IMR-90 (cell line): ENCODE measurements at regions not wholly inside any gene's neighbourhood (a gene's known extent, or its start where the extent isn't known, plus 50 kb on each side); places are given as distances from the start of the nearest gene placed in this dataset.

Source experiments
- ATAC-seq: fragments of 200-7000 bp; cut with Tn5 transposase; 2 replicates; pipeline ENCODE4 v1.9.1; 2020; ENCODE audit warnings: low read depth, mild to moderate bottlenecking, moderate library complexity
- BruUV-seq: library from RNA; stranded (reverse); fragments of 400-500 nt; replicated peaks from 2 replicates; lab custom pipeline; 2021; lab: Mats Ljungman, UMichigan
- CTCF ChIA-PET: fragments of 300-600 bp; formaldehyde crosslinking; extraction: SDS; loops from one replicate; lab custom pipeline; 2021; ENCODE audit warnings: antibody characterized with exemption; lab: Yijun Ruan, JAX
- POLR2A ChIA-PET: fragments of 300-600 bp; sonication (Branson Sonifier 250); formaldehyde crosslinking; loops from one replicate; lab custom pipeline; 2022; ENCODE audit warnings: antibody characterized with exemption; ENCODE audit not compliant: unreplicated experiment; lab: Charles Lee
- DNase-seq: peaks from one replicate; pipeline ENCODE4 v3.0.0; 2013
- H2AFZ ChIP-seq: replicated peaks from 2 replicates; pipeline ENCODE3; 2013; ENCODE audit warnings: low read length, mild to moderate bottlenecking; ENCODE audit not compliant: poor library complexity
- H2AK5ac ChIP-seq: 2 replicates; pipeline ENCODE4 v1.6.1; 2013; ENCODE audit warnings: low read depth, low read length, inconsistent platforms
- H2AK9ac ChIP-seq: replicated peaks from 2 replicates; pipeline ENCODE3; 2013; ENCODE audit warnings: mild to moderate bottlenecking, low read depth, low read length, moderate library complexity; ENCODE audit not compliant: poor library complexity
- H2BK120ac ChIP-seq: 2 replicates; pipeline ENCODE4 v1.6.1; 2013; ENCODE audit warnings: low read depth, low read length, inconsistent platforms
- H2BK15ac ChIP-seq: 3 replicates; pipeline ENCODE4 v1.6.1; 2013; ENCODE audit warnings: low read depth, low read length, inconsistent platforms
- H2BK20ac ChIP-seq: 2 replicates; pipeline ENCODE4 v1.6.1; 2013; ENCODE audit warnings: low read depth, mild to moderate bottlenecking, inconsistent platforms, low read length, moderate library complexity
- H2BK5ac ChIP-seq: 2 replicates; pipeline ENCODE4 v1.6.1; 2013; ENCODE audit warnings: mild to moderate bottlenecking, low read depth, low read length, inconsistent platforms; ENCODE audit not compliant: poor library complexity, severe bottlenecking
- H3K14ac ChIP-seq: replicated peaks from 2 replicates; pipeline ENCODE4 v1.6.1; 2013; ENCODE audit warnings: low read depth, low read length, inconsistent platforms
- H3K18ac ChIP-seq: 2 replicates; pipeline ENCODE4 v1.6.1; 2013; ENCODE audit warnings: low read depth, low read length, control low read depth
- H3K23ac ChIP-seq: 2 replicates; pipeline ENCODE4 v1.6.1; 2013; ENCODE audit warnings: low read depth, low read length, inconsistent platforms
- H3K27ac ChIP-seq: 2 replicates; pipeline ENCODE4 v1.5.1; 2013; ENCODE audit warnings: mild to moderate bottlenecking, control low read depth, low read length; ENCODE audit not compliant: insufficient read depth
- H3K27me3 ChIP-seq: 2 replicates; pipeline ENCODE4 v1.6.1; 2013; ENCODE audit warnings: low read length; ENCODE audit not compliant: control insufficient read depth, insufficient read depth
- H3K36me3 ChIP-seq: 2 replicates; pipeline ENCODE4 v1.6.1; 2013; ENCODE audit warnings: low read length, mixed read lengths; ENCODE audit not compliant: control insufficient read depth, insufficient read depth
- H3K4ac ChIP-seq: 2 replicates; pipeline ENCODE4 v1.6.1; 2013; ENCODE audit warnings: low read depth, low read length, inconsistent platforms
- H3K4me1 ChIP-seq: 2 replicates; pipeline ENCODE4 v1.6.1; 2013; ENCODE audit warnings: low read length, mixed read lengths; ENCODE audit not compliant: control insufficient read depth, insufficient read depth
- H3K4me2 ChIP-seq: 2 replicates; pipeline ENCODE4 v1.6.1; 2013; ENCODE audit warnings: low read depth, mild to moderate bottlenecking, control low read depth, low read length, moderate library complexity
- H3K4me3 ChIP-seq: 2 replicates; pipeline ENCODE4 v1.5.1; 2013; ENCODE audit warnings: low read depth, mild to moderate bottlenecking, control low read depth, low read length, moderate library complexity; ENCODE audit not compliant: insufficient read depth
- H3K56ac ChIP-seq: 2 replicates; pipeline ENCODE4 v1.6.1; 2013; ENCODE audit warnings: low read length, inconsistent platforms; ENCODE audit not compliant: insufficient read depth; ENCODE audit errors: extremely low read depth
- H3K79me1 ChIP-seq, 2 experiments: 2 replicates each; pipeline ENCODE4 v1.6.1; 2013; ENCODE audit warnings: low read length in 2 of 2, inconsistent platforms in 1 of 2, low read depth in 1 of 2
- H3K9ac ChIP-seq: 2 replicates; pipeline ENCODE4 v1.6.1; 2013; ENCODE audit warnings: low read depth, low read length, control low read depth
- H3K9me1 ChIP-seq: 2 replicates; pipeline ENCODE4 v1.6.1; 2013; ENCODE audit warnings: low read length, inconsistent platforms; ENCODE audit not compliant: insufficient read depth
- H3K9me3 ChIP-seq: 2 replicates; pipeline ENCODE4 v1.6.1; 2013; ENCODE audit warnings: low read length; ENCODE audit not compliant: control insufficient read depth, insufficient read depth
- H4K20me1 ChIP-seq: 2 replicates; pipeline ENCODE4 v1.6.1; 2013; ENCODE audit warnings: low read length, inconsistent platforms; ENCODE audit not compliant: insufficient read depth
- H4K5ac ChIP-seq: 2 replicates; pipeline ENCODE4 v1.6.1; 2013; ENCODE audit warnings: mild to moderate bottlenecking, low read depth, low read length, control low read depth
- H4K8ac ChIP-seq, 2 experiments: 2 replicates each; pipeline ENCODE4 v1.6.1; 2013; ENCODE audit warnings: low read depth in 2 of 2, low read length in 2 of 2, control low read depth in 1 of 2, inconsistent platforms in 1 of 2
- H4K91ac ChIP-seq: 2 replicates; pipeline ENCODE4 v1.6.1; 2013; ENCODE audit warnings: low read depth, low read length, inconsistent platforms; ENCODE audit not compliant: insufficient read depth
- CEBPB ChIP-seq: IDR thresholded peaks from 2 replicates; pipeline ENCODE4 v1.6.1; 2012; ENCODE audit warnings: low read depth, low read length, improper control_type of control experiment
- MAFK ChIP-seq: IDR thresholded peaks from 2 replicates; pipeline ENCODE4 v1.6.1; 2012; ENCODE audit warnings: low read depth, low read length, improper control_type of control experiment
- dilution Hi-C: fragments of 300-500 bp; cut with HindIII; formaldehyde crosslinking; loops from one replicate; pipeline ENCODE4 v1.14.3; 2018; ENCODE audit warnings: low sequenced_read_pairs; ENCODE audit not compliant: unreplicated experiment
- in situ Hi-C: fragments of 300-500 bp; cut with MboI; formaldehyde crosslinking; loops from 3 replicates; pipeline ENCODE4 v1.14.3; 2019; ENCODE audit warnings: low sequenced_read_pairs, inconsistent platforms, mixed read lengths
- intact Hi-C: fragments of 100-400 bp; cut with micrococcal nuclease; formaldehyde crosslinking; loops from 2 replicates; pipeline ENCODE4 v1.10.0; 2022

DNA sequence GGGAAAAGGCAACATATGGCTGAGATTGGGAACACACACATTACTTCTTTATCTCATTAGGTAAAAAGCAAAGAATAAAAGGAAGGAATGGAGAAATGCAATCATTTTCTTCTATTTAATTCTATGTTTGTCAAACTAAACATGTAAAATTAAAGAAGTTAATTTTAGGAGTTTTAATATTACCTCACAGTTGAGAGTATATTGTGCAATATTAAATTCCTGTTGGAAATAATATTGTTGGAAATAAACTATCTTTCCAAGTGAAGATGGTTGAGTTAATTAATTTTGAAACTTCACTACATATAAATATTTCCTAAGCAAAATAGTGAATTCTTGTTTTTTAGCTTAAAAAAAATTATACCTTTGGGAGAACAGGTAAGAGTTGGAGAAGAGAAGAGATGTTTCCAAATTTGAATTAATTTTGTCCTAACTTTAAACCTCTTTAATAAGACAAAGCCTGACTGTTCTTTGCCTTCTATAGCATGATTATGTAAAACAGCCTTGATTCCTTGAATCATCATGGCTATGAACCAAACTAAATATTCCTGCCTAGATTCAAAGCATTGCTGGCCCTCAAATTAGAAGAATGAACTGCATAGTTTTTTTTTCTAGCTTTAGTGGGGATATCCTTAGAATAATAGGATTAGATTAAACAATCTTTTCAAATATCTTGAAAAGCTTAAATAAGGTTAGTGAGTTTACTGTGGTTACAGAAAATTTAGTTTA, 1349.1 kb upstream of the ADGRB3 start:
- no TSS peak for BruUV-seq

More for the DNA sequence above, 1349.1 kb upstream of the ADGRB3 start:
- Histone ChIP-seq H3K4me2 (no peak overlapping the region), H3K9me3 (0 out of 2 replicates have a peak, but pooled peaks cover 2% of the 10 kb centered on the region), H2AFZ (no peak overlapping the region), H3K27ac (no peak overlapping the region), H3K27me3 (no peaks in the 10 kb centered on the region), H3K79me1 (no peaks in the 10 kb centered on the region), H2AK9ac (no peak overlapping the region), H3K14ac (no peak overlapping the region), H4K91ac (no peak overlapping the region), H2BK15ac (no peak overlapping the region), H2AK5ac (no peak overlapping the region), H4K8ac (no peak overlapping the region), H3K9me1 (no peaks in the 10 kb centered on the region), H2BK120ac (no peak overlapping the region), H4K20me1 (no peaks in the 10 kb centered on the region), H3K56ac (no peak overlapping the region), H3K4ac (no peak overlapping the region), H3K23ac (no peak overlapping the region), H4K5ac (no peak overlapping the region), H2BK20ac (no peak overlapping the region), H3K4me1 (no peaks in the 10 kb centered on the region), H3K18ac (no peak overlapping the region), H2BK5ac (no peak overlapping the region), H3K9ac (no peak overlapping the region), H3K36me3 (no peaks in the 10 kb centered on the region), H3K4me3 (no peak overlapping the region)
- TF ChIP-seq MAFK, result no peak
- peak; percentile 32; the same call in 1 of the 2 replicates for TF ChIP-seq CEBPB
- dilution Hi-C loops (no loop called here), in situ Hi-C loops (no loop called here), intact Hi-C loops (no loop called here)
- ATAC-seq, result no peak
- ChIA-PET CTCF (no interaction called here), POLR2A (no interaction called here)
- no peak for DNase-seq
